ENCODE measurements at regions not wholly inside any gene's neighbourhood (a gene's known extent, or its start where the extent isn't known, plus 50 kb on each side); places are given as distances from the start of the nearest gene placed in this dataset.
A peak's percentile ranks its signal among the peaks of the same experiment; 100 is the strongest.

- TF ChIP-seq MXI1 (IDR thresholded peaks at IDR 0.05; ENCODE audit: low read depth, low read length) (no peak), ETV5 (CRISPR knock-in tag; IDR thresholded peaks at IDR 0.05; ENCODE audit: low read depth) (no peak), KAT8 (IDR thresholded peaks at IDR 0.05; ENCODE audit: low read depth) (no peak), CCNT2 (IDR thresholded peaks at IDR 0.05; ENCODE audit: borderline replicate concordance, extremely low read depth, insufficient read length, low read depth, low read length) (no peak), ZBTB2 (IDR thresholded peaks at IDR 0.05) (no peak), ZNF696 (CRISPR knock-in tag; conservative IDR thresholded peaks at IDR 0.05) (no peak), MYBL2 (IDR thresholded peaks at IDR 0.05; ENCODE audit: low read depth) (0 out of 2 replicates have a peak, but pooled peaks have one; percentile 26), MYBL2 (CRISPR knock-in tag; IDR thresholded peaks at IDR 0.05; ENCODE audit: borderline replicate concordance) (no peak), ZNF316 (IDR thresholded peaks at IDR 0.05) (peak; percentile 75), EZH2 (IDR thresholded peaks at IDR 0.05; ENCODE audit: borderline replicate concordance, low read depth, low read length) (no peak), ZNF143 (CRISPR knock-in tag; IDR thresholded peaks at IDR 0.05) (no peak), BRD4 (IDR thresholded peaks at IDR 0.05) (no peak), CREB3 (tag; conservative IDR thresholded peaks at IDR 0.05; ENCODE audit: low read depth) (0 out of 2 replicates have a peak, but pooled peaks have one; percentile 24), RCOR1 (IDR thresholded peaks at IDR 0.05; ENCODE audit: borderline replicate concordance in 1 of 2, low read depth in 2 of 2, low read length in 2 of 2) (no peak), MECOM (CRISPR knock-in tag; IDR thresholded peaks at IDR 0.05) (peak; percentile 59; the same call in 1 of the 2 replicates), AFF1 (IDR thresholded peaks at IDR 0.05; ENCODE audit: low read depth in 1 of 2, partially characterized antibody in 2 of 2) (no peak), NFRKB (IDR thresholded peaks at IDR 0.05; ENCODE audit: low read depth) (no peak), NR1H2 (CRISPR knock-in tag; IDR thresholded peaks at IDR 0.05) (no peak), CBX2 (IDR thresholded peaks at IDR 0.05; ENCODE audit: insufficient read depth, low read length, poor library complexity, severe bottlenecking) (no peak), EHMT2 (IDR thresholded peaks at IDR 0.05) (no peak), MAFK (IDR thresholded peaks at IDR 0.05; ENCODE audit: low read length) (peak; percentile 23; the same call in 1 of the 2 replicates), CBFB (CRISPR knock-in tag; IDR thresholded peaks at IDR 0.05) (no peak), ZNF224 (CRISPR knock-in tag; IDR thresholded peaks at IDR 0.05) (no peak)
Observed at GRCh38 chr6:43843669-43844171, 73.7 kb downstream of the VEGFA start (continued).

Data from K562 (cell line).